Dermis blood vessel endothelial cell (primary cell): ENCODE measurements at regions not wholly inside any gene's neighbourhood (a gene's known extent, or its start where the extent isn't known, plus 50 kb on each side); places are given as distances from the start of the nearest gene placed in this dataset.

Source experiments
- DNase-seq: peaks from one replicate; pipeline ENCODE4 v3.0.0; 2010

- no peak for DNase-seq
Observed at GRCh38 chr4:41465146-41465761, 72.7 kb upstream of the LIMCH1 start.

- DNase-seq, result no peak
Observed at GRCh38 chr4:41466249-41466648, 71.7 kb upstream of the LIMCH1 start.

- DNase-seq, result no peak
Observed at GRCh38 chr4:41468122-41468521, 69.8 kb upstream of the LIMCH1 start.

- no peak for DNase-seq
Observed at GRCh38 chr4:41471126-41472071, 66.6 kb upstream of the LIMCH1 start.

- DNase-seq, result no peak
Observed at GRCh38 chr4:41472081-41472480, 65.9 kb upstream of the LIMCH1 start.

- DNase-seq, result no peak
Observed at GRCh38 chr4:41473176-41473575, 64.8 kb upstream of the LIMCH1 start.

GRCh38 chr4:41475402-41475801, 62.6 kb upstream of the LIMCH1 start:
- no peak for DNase-seq

GRCh38 chr4:41476310-41476885, 61.6 kb upstream of the LIMCH1 start:
- DNase-seq, result no peak

- DNase-seq, result no peak
Observed at GRCh38 chr4:41477181-41477905, 60.6 kb upstream of the LIMCH1 start.

GRCh38 chr4:41478518-41478917, 59.4 kb upstream of the LIMCH1 start:
- DNase-seq, result peak; percentile 46

GRCh38 chr4:41480896-41481311, 57.1 kb upstream of the LIMCH1 start:
- no peak for DNase-seq

GRCh38 chr4:41483771-41484170, 54.2 kb upstream of the LIMCH1 start:
- DNase-seq, result no peak

GRCh38 chr4:41485041-41485440, 52.9 kb upstream of the LIMCH1 start:
- peak; percentile 11 for DNase-seq

- no peak for DNase-seq
Observed at GRCh38 chr4:41487868-41488440, 50.0 kb upstream of the LIMCH1 start.
